SHP77 treated with DMSO at 0.1 percent for 48 hours (cell line): ENCODE measurements at regions not wholly inside any gene's neighbourhood (a gene's known extent, or its start where the extent isn't known, plus 50 kb on each side); places are given as distances from the start of the nearest gene placed in this dataset.
"Not testable (repeated sequence)": the region's sequence is repeated elsewhere in the genome, so short reads cannot be mapped to it uniquely, and the experiment has no call there.

Experiments
- DNase-seq: peaks from one replicate; lab custom pipeline; 2025; lab: John Stamatoyannopoulos, UW

DNA sequence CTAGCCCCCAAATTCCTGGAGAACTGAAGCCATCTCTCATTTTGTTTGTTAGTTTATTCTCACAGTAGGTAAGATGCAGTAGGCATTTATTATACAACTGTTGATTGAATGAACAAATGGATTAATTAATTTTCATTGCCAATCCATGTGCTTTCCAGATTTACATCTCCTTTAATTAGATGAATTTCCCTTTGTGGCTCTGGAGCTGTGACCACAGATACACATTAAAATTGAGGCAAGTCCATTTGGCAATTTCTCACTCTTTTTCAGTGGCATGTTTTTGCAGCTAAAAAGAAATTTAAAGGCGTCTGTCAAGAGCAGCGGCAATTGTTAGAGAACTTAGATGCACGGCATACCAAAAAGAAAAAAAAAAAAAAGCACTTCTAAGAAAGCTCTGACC is 635.4 kb upstream of the SOX9 start:
- DNase-seq = no peak

DNA sequence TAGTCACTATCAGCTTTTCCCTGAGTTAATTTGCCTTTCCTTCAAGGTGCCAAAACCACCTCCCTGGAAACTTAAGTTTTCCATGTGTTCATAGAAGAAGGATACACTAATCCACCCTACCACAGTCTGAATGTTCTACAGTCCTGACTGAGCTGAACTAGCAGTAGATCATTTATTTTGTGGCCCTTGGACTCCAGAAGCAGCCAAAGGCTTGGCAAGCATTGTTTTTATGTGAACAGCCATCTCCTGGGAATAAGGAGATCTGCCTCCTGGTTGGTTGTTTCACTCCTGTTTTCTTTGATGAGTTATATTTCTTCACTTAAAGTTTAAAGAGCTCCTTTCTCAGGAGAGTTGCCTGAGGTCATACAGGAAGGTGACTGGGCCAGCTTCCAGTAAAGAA is 634.6 kb upstream of the SOX9 start:
- no peak for DNase-seq

DNA sequence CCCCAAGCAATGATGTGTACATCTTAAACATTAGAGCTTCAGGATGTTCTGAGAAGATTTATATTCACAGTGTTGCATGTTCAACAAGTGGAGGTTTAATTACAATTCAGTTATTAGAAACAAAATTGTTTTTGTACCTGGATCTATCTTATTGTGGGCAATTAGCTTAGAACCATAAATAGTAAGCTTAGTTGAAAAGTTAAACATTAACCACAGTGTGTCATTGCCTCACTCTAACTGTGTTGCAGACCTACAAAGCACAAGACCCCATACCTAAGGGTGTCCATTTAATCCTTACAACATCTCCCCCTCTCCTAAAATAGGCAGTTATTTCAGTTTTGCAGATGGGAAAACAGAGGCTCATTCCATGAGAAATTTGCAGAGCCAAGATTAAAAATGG is 632.0 kb upstream of the SOX9 start:
- DNase-seq = no peak

DNA sequence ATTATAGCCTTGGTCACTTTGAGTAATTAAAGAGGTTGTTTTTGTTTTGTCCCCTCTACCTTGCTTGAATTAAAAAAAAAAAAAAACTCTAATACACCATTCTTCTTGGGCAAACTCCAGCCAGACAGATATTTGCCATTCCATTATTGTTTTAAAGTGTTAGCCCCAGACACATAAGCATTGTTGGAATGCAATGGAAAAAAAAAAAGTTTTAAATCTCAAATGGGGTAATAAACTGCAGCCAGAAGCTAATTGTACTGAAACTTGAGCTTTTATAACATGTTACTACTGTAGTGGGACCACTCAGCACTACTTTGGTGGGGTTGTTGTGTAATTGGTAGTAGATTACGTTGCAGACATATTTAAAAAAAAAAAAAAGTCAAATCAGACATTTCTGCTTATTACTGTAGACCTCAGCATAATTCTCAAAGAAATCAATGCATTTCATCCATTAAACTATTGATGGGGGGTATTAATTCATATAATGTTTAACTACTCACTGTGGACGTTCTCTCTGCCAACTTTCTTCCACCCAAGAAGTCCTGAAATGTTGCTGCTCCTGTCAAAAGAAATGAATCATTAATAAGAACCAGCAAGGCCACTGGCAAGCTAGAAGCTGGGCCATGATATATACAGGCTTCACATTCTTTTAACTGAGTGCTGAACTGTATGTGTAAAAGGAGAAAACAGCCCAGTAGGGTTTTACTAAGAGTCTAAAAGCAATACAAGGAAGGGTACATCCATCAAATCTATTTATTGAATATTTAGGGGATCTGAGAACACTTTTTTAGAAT is 626.6 kb upstream of the SOX9 start:
- DNase-seq = no peak

DNA sequence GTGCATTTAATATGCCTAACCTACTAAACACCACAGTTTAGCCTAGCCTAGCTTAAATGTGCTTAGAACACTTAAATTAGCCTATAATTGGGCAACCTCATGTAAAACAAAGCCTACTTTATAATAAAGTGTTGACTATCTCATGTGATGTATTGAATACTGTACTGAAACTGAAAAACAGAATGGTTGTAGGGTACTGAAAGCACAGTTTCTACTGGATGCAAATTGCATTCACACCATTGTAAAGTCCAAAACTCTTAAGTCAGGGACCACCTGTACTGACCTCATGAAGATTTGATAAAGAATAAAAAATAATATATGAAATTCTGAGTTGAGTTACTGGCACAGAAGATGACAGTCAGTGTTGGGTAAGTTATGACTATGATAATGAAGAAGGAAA is 625.4 kb upstream of the SOX9 start:
- DNase-seq = no peak

DNA sequence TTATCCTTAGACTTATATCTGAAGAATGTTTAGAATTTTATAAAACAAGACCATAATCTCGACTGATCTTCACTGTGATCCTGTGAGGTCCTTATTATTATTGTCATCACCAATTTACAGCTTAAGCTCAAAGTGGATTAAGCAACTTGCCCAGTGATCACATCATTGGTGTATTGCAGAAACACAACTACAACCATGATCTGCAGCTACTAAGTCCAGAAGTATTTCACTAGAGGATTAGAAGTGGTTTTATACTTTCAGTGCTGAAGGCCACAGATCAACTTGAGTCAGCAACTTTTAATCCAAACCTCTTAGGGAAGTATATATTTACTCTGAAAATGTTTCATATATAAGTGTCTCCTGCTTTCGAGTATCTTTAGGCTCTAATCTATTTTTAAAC is 624.3 kb upstream of the SOX9 start:
- no peak for DNase-seq

DNA sequence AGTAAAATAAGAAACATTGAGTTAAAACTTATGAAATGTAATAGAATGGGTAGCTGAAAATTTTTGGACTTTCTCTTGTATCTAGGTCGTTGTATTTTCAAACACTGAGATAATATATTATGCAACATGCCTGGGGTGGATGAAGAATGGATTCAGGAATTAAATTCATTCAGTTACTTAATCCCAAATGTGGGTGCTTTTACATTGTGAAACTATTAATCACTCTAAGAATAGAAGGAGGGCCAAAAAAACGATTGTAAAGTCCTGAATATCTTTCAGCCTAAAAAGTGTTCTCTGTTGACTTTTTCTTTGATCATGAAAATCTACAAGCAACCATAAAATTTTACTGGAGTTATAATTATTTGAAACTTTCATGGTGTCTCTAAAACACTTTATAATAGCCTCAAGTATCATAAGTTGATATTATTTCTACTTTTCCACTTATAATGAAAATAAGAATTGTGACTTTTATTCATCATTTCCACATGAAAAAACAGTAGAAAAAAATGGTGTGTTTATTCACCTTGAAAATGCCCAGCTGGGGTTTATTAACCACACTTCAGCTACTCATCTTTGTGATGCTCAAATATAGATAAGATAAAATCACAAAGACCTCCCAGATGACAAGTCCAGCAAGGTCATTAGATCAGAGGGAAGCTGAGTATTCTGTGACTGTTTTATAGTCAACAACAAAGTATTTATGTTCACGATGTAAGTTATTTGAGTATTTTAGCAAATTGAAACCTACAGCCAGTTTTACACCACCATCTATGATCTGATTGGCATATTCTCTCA is 619.9 kb upstream of the SOX9 start:
- DNase-seq = no peak

DNA sequence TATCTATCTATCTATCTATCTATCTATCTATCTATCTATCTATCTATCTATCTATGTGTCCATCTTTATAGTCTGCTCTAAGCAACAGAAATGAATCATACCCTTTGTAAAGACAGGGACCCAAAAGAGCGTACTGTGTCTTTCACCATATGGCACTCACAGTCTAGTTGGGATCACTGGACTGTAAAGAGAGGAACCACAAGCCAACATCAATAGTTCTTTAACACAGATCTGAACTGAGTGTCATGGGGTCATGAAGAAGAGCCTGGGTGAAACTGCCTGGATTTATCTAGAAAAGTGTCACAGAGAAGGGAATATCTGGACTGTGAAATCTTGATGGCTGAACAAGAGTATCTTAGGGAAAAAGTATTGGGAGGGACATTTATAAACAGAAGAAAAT is 619.1 kb upstream of the SOX9 start:
- DNase-seq = no peak

DNA sequence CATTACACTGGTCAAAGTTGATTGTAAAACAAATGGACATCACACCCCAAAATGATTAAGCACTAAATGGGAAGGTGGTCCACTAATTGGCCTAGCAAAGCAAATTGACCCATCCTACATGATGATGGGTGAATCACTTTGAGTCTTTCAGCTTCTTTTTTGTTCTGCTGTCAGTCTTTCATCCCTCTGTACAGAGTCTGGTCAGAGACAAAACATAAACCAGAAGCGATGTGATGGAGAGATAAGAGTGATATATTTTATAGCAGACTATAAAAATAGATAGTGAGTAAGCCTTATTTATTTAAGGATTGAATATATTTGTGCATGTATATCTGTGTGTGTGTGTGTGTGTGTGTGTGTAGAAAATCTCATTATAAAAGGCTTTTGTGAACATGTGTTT is 618.4 kb upstream of the SOX9 start:
- no peak for DNase-seq

DNA sequence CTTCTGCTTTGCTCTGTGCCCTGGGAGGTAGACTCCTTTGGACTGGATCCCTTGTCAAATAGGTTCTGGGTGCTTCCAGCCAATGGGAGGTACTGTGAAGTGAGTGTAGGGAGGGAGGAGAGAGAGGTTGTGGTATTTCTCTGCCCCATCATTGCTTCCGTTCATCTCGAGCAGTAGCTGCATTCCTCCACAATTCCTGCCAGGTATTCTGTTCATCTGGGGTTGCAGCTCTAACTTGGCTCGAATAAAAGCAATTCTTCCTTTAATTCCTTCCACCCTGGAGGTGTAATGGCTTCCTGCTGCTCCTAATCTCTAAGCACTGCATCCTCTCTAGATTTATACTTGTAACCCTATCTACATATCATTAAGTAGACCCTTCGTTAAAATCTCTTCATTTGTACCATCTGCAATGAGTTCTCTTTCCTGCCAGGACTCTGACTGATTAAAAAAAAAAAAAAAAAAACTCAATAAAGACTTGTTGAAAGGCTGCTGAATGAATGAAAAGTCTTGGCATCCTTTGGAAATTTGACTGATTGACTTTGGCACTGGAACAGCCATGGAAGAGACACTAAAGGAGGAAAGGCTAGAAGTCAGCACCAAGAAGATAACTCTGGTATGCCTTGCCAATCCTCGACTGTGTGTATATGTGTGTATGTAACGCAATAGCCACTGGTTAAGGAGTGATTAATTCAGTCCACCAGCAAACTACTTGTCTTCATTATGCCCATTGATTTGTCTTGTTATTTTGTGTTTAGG is 616.9 kb upstream of the SOX9 start:
- no peak for DNase-seq

DNA sequence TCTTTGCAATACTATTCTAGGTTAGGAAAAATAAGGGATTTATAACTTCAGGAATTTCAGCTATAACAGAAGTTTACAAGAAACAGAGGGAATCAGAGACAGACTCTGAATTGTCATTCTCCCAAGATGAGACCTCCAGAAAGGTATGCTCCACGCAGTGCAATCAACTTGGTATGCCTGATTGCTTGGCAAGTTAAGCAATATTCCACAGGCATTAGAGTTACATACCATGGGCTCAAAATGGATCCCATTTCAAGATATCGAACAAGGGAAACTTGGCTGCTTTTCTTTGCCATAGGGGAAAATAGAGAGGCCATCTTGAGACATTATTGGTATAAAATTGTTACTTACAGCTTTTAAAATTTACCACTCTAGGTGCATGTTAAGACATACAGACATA is 615.6 kb upstream of the SOX9 start:
- DNase-seq = no peak

DNA sequence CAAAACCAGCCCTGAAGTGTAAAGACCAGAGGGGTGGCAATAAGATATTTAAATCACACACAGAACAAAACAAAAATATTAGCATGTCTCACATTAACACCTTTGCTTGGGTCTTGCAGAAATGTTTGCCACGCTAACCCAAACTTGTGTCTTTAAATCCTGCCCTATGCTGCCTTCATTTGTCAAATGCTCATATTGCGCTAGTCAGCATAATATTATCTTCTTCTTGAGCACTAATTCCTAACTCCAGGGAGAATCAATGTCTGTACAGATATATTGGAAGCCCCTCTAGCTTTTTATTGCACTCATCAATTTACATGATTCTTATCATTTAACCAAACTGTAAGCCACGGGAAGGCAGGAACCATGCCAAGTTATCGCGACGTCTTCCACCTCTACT is 614.8 kb upstream of the SOX9 start:
- no peak for DNase-seq

DNA sequence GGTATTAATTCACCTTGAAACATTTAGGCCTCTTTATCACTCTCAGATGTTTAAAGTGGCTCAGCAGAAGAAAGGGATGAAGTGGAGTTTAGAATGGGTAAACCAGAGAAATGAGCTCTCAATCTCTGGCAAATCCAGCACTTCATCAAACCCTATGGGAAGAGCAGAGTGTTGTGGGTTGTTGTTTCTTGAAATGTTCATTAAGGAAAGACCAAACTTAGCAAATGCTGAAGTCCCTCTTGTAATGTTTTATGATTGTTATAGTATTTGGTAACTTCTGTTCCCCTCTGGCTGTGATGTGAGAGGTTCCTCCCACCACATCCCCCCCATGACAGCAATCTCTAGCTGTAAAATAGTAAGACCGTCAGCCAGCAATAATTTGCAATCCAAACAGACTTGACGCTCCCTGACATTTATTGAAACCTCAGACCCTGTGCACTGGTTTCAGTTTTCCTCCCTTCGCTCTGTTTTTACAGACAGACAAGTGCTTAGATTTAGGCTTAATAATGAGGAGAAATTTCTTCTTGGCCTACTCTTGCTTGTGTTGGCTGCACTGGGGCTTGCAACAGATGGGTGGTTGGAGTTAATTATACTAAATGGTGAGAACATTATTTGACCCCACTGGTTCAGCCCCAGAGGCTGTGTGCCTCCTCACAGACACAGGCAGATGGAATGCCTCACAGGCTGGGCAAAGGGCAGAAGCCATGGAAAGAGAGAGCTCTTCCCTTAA is 609.4 kb upstream of the SOX9 start:
- no peak for DNase-seq

DNA sequence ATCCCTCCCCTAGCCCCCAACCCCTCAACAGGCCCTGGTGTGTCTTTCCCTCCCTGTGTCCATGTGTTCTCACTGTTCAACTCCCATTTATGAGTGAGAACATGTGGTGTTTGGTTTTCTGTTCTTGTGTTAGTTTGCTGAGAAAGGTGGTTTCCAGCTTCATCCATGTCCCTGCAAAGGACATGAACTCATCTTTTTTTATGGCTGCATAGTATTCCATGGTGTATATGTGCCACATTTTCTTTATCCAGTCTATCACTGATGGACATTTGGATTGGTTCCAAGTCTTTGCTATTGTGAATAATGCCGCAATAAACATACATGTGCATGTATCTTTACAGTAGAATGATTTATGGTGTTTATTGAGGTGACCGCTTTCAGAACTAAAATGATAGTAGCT is 607.1 kb upstream of the SOX9 start:
- DNase-seq = not testable (repeated sequence)

DNA sequence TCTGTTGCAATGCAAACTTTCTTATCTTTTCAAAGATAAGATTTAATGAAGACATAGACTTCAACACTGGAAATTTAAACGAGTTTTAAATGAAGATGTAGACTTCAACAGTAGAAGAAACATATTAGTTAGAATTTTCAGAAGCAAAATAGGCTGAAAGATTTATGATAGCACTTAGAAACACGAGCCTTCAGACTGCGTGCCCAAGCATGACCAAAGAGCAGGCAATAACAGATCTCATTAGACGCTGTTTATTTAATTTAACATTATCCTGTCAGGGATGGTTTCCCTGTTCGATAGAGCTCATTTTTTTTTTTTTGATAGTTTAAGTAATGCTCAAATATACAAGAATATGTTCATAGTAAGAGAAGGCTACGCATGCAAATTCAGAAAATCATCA is 604.7 kb upstream of the SOX9 start:
- DNase-seq = no peak

DNA sequence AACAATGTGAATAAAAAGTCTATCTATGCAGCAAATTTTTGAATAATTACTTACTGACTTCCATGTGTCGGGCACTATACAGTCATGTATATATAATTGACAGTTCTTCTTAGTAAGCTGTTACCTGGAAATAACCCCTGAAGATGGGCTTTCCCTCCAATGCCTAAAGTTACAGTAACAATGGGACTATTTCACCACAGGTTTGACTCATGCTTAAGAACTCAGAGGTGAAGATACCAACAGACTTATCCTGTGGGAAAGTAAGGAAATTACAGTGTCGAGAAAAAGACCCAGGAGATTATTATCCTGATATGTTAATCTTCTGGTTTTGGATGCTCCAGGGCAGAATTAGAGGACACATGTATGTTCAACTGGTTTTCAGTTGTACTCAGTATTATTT is 601.5 kb upstream of the SOX9 start:
- no peak for DNase-seq

DNA sequence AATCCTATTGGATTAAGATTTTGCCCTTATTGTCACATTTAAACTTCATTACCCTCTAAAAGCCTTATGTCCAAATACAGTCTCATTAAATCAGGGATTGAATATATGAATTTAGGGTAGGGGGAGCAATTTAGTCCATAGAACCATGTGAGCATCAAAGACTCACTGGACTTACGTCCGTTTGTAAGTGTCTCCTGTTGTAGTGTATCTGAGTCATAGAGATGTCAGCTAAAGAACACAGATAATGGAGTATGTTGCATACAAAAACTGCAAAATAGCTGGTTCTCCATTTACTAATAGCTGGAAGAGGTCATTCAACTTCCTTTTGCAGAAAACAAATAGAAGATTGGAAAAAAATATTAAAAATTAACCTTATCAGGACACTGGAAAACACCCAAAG is 599.1 kb upstream of the SOX9 start:
- no peak for DNase-seq

DNA sequence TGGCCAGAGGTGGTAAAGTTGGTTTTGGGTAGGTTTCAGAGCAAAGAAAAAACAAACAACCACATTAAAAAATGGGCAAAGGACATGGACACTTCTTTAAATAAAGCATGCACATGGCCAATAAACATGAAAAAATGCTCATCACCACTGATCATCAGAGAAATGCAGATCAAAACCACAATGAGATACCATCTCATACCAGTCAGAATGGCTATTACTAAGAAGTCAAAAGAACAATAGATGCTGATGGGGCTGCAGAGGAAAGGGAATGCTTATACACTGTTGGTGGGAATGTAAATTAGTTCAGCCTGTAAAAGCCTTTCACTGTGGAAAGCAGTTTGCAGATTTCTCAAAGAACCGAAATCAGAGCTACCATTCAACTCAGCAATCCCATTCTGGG is 598.4 kb upstream of the SOX9 start:
- DNase-seq = no peak

DNA sequence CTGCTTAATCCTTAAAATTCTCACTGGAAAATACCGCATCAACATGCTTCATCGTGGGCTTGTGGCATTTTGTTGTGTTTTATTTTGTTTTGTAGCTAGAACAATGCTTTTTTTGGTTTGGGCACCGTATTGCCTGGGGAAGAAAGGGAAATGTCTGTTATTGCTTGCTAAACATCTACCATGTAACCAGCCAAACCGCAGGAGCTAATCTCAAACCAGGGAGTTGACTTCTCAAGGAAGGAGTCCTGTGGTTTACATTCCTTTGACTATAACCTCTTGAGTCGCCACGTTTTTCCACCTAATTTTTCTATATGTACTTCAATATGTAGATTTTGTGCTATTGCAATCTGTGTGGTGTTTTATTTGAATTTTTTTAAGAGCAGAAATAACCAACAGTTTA is 593.5 kb upstream of the SOX9 start:
- DNase-seq = no peak

DNA sequence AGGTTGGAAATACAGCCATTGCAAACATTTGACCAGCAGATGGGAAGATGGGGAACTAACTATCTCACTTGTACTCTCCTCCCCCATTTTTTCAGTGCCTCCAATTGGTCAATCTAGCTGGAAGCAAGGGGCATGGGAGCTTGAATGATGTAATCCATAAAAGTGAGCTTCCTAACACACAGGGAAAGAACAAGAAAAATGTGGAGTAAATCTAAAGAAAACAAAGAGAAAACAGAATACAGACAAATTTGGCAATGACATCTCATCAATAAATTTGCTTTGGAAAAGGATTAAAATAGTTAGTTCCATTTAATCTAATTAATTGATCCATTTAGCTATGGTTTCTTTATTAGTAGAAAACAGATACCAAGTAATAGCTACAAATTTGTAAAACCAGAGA is 592.6 kb upstream of the SOX9 start:
- no peak for DNase-seq

DNA sequence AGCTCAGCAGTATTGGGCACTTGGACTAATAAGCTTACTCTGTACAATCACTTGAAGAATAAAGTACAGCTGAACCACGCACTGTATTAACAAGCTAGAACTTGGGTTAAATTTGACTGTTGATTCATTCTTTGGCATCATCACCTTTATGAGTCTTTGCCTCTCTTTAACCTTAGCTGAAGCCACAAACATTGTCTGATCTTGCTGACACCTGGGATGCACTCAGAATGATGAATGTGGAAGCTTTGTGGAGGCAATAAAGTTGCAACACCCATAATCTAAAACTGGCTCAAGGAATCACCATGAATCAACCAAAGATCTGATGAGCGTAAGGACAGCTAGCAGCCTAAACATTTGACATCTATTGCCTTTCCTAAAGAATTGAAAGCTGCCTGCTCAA is 590.6 kb upstream of the SOX9 start:
- DNase-seq = no peak

DNA sequence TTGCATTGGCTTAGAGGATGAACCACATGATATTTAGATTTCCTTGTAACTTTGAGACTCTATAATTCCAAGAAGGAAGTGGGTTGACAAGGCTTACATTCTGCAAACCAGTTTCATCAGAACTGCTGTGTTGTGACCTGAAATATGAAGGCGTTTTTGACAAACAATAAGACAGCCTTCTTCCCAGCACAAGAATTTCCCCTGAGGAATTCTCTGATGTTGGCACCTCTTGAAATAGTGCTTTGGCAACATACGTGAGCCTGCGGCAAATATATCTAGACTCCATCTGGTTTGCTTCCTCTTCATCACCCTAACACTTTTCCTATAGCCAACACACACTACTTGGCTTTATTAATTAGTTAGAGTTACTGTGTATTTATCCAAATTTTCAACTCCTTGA is 585.5 kb upstream of the SOX9 start:
- DNase-seq = no peak
